ENCODE measurements at regions not wholly inside any gene's neighbourhood (a gene's known extent, or its start where the extent isn't known, plus 50 kb on each side); places are given as distances from the start of the nearest gene placed in this dataset.

- DNase-seq (ENCODE audit: insufficient read length): no peak
- FAIRE-seq: no peak
- no peak for TF ChIP-seq TAF1 (IDR thresholded peaks at IDR 0.05; ENCODE audit: borderline replicate concordance, low read depth, low read length)
- no peak for TF ChIP-seq POLR2AphosphoS5 (IDR thresholded peaks at IDR 0.05; ENCODE audit: low read depth, low read length)
- no peak for TF ChIP-seq POLR2A (IDR thresholded peaks at IDR 0.05; ENCODE audit: low read depth, low read length)
These were observed 66.7 kb upstream of the RIPOR2 start for GRCh38 chr6:25002326-25003091.

- DNase-seq (ENCODE audit: insufficient read length): no peak
- no peak for TF ChIP-seq POLR2AphosphoS5 (IDR thresholded peaks at IDR 0.05; ENCODE audit: low read depth, low read length)
- FAIRE-seq: no peak
These were observed 68.6 kb upstream of the RIPOR2 start for GRCh38 chr6:25004357-25004756.

GRCh38 chr6:25005010-25005409 is 69.2 kb upstream of the RIPOR2 start:
- no peak for FAIRE-seq
- TF ChIP-seq TAF1 (IDR thresholded peaks at IDR 0.05; ENCODE audit: borderline replicate concordance, low read depth, low read length): no peak

GRCh38 chr6:25006075-25006474 is 70.3 kb upstream of the RIPOR2 start:
- DNase-seq (ENCODE audit: insufficient read length): no peak
- FAIRE-seq: no peak
- no peak for TF ChIP-seq POLR2AphosphoS5 (IDR thresholded peaks at IDR 0.05; ENCODE audit: low read depth, low read length)
- no peak for TF ChIP-seq POLR2A (IDR thresholded peaks at IDR 0.05; ENCODE audit: low read depth, low read length)
- TF ChIP-seq TAF1 (IDR thresholded peaks at IDR 0.05; ENCODE audit: borderline replicate concordance, low read depth, low read length): no peak

More at GRCh38 chr6:25005010-25005409, 69.2 kb upstream of the RIPOR2 start:
- DNase-seq (ENCODE audit: insufficient read length): no peak

- TF ChIP-seq POLR2AphosphoS5 (IDR thresholded peaks at IDR 0.05; ENCODE audit: low read depth, low read length) (no peak), POLR2A (IDR thresholded peaks at IDR 0.05; ENCODE audit: low read depth, low read length) (no peak), TAF1 (IDR thresholded peaks at IDR 0.05; ENCODE audit: borderline replicate concordance, low read depth, low read length) (no peak)
- no peak for FAIRE-seq
- no peak for DNase-seq (ENCODE audit: insufficient read length)
These were observed 70.8 kb upstream of the RIPOR2 start for GRCh38 chr6:25006565-25007001.

- peak; percentile 64 for FAIRE-seq
- TF ChIP-seq TAF1 (IDR thresholded peaks at IDR 0.05; ENCODE audit: borderline replicate concordance, low read depth, low read length) (no peak), POLR2A (IDR thresholded peaks at IDR 0.05; ENCODE audit: low read depth, low read length) (no peak), POLR2AphosphoS5 (IDR thresholded peaks at IDR 0.05; ENCODE audit: low read depth, low read length) (no peak)
- DNase-seq (ENCODE audit: insufficient read length): no peak
These were observed 71.5 kb upstream of the RIPOR2 start for GRCh38 chr6:25007269-25007699.

- DNase-seq (ENCODE audit: insufficient read length): no peak
- no peak for TF ChIP-seq POLR2A (IDR thresholded peaks at IDR 0.05; ENCODE audit: low read depth, low read length)
- no peak for TF ChIP-seq POLR2AphosphoS5 (IDR thresholded peaks at IDR 0.05; ENCODE audit: low read depth, low read length)
- no peak for TF ChIP-seq TAF1 (IDR thresholded peaks at IDR 0.05; ENCODE audit: borderline replicate concordance, low read depth, low read length)
These were observed 73.1 kb upstream of the RIPOR2 start for GRCh38 chr6:25008707-25009392.

GRCh38 chr6:25009393-25009710 is 73.6 kb upstream of the RIPOR2 start:
- FAIRE-seq: no peak
- TF ChIP-seq TAF1 (IDR thresholded peaks at IDR 0.05; ENCODE audit: borderline replicate concordance, low read depth, low read length): no peak
- DNase-seq (ENCODE audit: insufficient read length): no peak

More at GRCh38 chr6:25008707-25009392, 73.1 kb upstream of the RIPOR2 start:
- FAIRE-seq: no peak

- FAIRE-seq (no peak), DNase-seq (ENCODE audit: insufficient read length) (no peak)
- TF ChIP-seq TAF1 (IDR thresholded peaks at IDR 0.05; ENCODE audit: borderline replicate concordance, low read depth, low read length) (no peak), POLR2A (IDR thresholded peaks at IDR 0.05; ENCODE audit: low read depth, low read length) (no peak), POLR2AphosphoS5 (IDR thresholded peaks at IDR 0.05; ENCODE audit: low read depth, low read length) (no peak)
These were observed 74.4 kb upstream of the RIPOR2 start for GRCh38 chr6:25010176-25010575.

GRCh38 chr6:25010902-25011625 is 75.3 kb upstream of the RIPOR2 start:
- TF ChIP-seq POLR2AphosphoS5 (IDR thresholded peaks at IDR 0.05; ENCODE audit: low read depth, low read length): no peak
- no peak for TF ChIP-seq TAF1 (IDR thresholded peaks at IDR 0.05; ENCODE audit: borderline replicate concordance, low read depth, low read length)
- no peak for TF ChIP-seq POLR2A (IDR thresholded peaks at IDR 0.05; ENCODE audit: low read depth, low read length)
- DNase-seq (ENCODE audit: insufficient read length): no peak
- no peak for FAIRE-seq

- TF ChIP-seq TAF1 (IDR thresholded peaks at IDR 0.05; ENCODE audit: borderline replicate concordance, low read depth, low read length): no peak
- TF ChIP-seq POLR2A (IDR thresholded peaks at IDR 0.05; ENCODE audit: low read depth, low read length): no peak
- TF ChIP-seq POLR2AphosphoS5 (IDR thresholded peaks at IDR 0.05; ENCODE audit: low read depth, low read length): no peak
- FAIRE-seq (no peak), DNase-seq (ENCODE audit: insufficient read length) (no peak)
These were observed 76.9 kb upstream of the RIPOR2 start for GRCh38 chr6:25012657-25013056.

GRCh38 chr6:25013246-25013645 is 77.5 kb upstream of the RIPOR2 start:
- DNase-seq (ENCODE audit: insufficient read length) (no peak), FAIRE-seq (no peak)
- no peak for TF ChIP-seq POLR2A (IDR thresholded peaks at IDR 0.05; ENCODE audit: low read depth, low read length)
- no peak for TF ChIP-seq TAF1 (IDR thresholded peaks at IDR 0.05; ENCODE audit: borderline replicate concordance, low read depth, low read length)
- TF ChIP-seq POLR2AphosphoS5 (IDR thresholded peaks at IDR 0.05; ENCODE audit: low read depth, low read length): no peak
